PC-3 (cell line): ENCODE measurements at regions not wholly inside any gene's neighbourhood (a gene's known extent, or its start where the extent isn't known, plus 50 kb on each side); places are given as distances from the start of the nearest gene placed in this dataset.
"Not testable (repeated sequence)": the region's sequence is repeated elsewhere in the genome, so short reads cannot be mapped to it uniquely, and the experiment has no call there.

ENCODE experiments used
- ATAC-seq: fragments of 200-7000 bp; cut with Tn5 transposase; 2 replicates; pipeline ENCODE4 v1.9.1; 2020; ENCODE audit warnings: mild to moderate bottlenecking, moderate library complexity
- BruUV-seq: library from RNA; stranded (reverse); fragments of 400-500 nt; replicated peaks from 2 replicates; lab custom pipeline; 2021; lab: Mats Ljungman, UMichigan
- CTCF ChIA-PET: fragments of 300-600 bp; sonication (Branson Sonifier 250); formaldehyde crosslinking; loops from one replicate; lab custom pipeline; 2022; ENCODE audit warnings: antibody characterized with exemption; lab: Charles Lee
- POLR2A ChIA-PET: fragments of 300-600 bp; sonication (Branson Sonifier 250); formaldehyde crosslinking; loops from one replicate; lab custom pipeline; 2022; ENCODE audit warnings: antibody characterized with exemption; ENCODE audit not compliant: unreplicated experiment; lab: Charles Lee
- DNase-seq: peaks from one replicate; pipeline ENCODE4 v3.0.0-alpha.2; 2015
- H2AFZ ChIP-seq: fragments of 300-600 bp; sonication (generic); 2 replicates; pipeline ENCODE4 v1.6.0; 2016; ENCODE audit warnings: antibody characterized with exemption, low read length
- H3F3A ChIP-seq: fragments of 300-600 bp; sonication (generic); one replicate; pipeline ENCODE4 v1.6.0; 2017; ENCODE audit warnings: antibody characterized with exemption, low read length, control low read depth, mild to moderate bottlenecking; ENCODE audit not compliant: unreplicated experiment
- H3K27ac ChIP-seq: fragments of 300-600 bp; sonication (generic); 2 replicates; pipeline ENCODE4 v1.5.1; 2016; ENCODE audit warnings: mild to moderate bottlenecking, low read length
- H3K27me3 ChIP-seq: fragments of 300-600 bp; sonication (generic); 2 replicates; pipeline ENCODE4 v1.6.1; 2016; ENCODE audit warnings: low read length, mixed read lengths
- H3K36me3 ChIP-seq: fragments of 300-600 bp; sonication (generic); 2 replicates; pipeline ENCODE4 v1.6.1; 2016; ENCODE audit warnings: low read depth, mixed run types, low read length, mixed read lengths
- H3K4me1 ChIP-seq: fragments of 300-600 bp; sonication (generic); 2 replicates; pipeline ENCODE4 v1.5.1; 2016; ENCODE audit warnings: low read length; ENCODE audit not compliant: insufficient read depth
- H3K4me2 ChIP-seq: fragments of 300-600 bp; sonication (generic); 2 replicates; pipeline ENCODE4 v1.6.0; 2016; ENCODE audit warnings: low read length
- H3K4me3 ChIP-seq: fragments of 300-600 bp; sonication (generic); 2 replicates; pipeline ENCODE4 v1.5.1; 2016; ENCODE audit warnings: mild to moderate bottlenecking, low read length, mixed read lengths
- H3K79me2 ChIP-seq: fragments of 300-600 bp; sonication (generic); 2 replicates; pipeline ENCODE4 v1.6.1; 2017; ENCODE audit warnings: low read length, mixed read lengths
- H3K9ac ChIP-seq: fragments of 300-600 bp; sonication (generic); 2 replicates; pipeline ENCODE4 v1.6.0; 2016; ENCODE audit warnings: mild to moderate bottlenecking, low read length
- H3K9me2 ChIP-seq: fragments of 300-600 bp; sonication (generic); replicated peaks from 2 replicates; pipeline ENCODE4 v1.6.1; 2016; ENCODE audit warnings: mixed run types, low read length, mixed read lengths
- H3K9me3 ChIP-seq: fragments of 300-600 bp; sonication (generic); 2 replicates; pipeline ENCODE4 v1.6.1; 2016; ENCODE audit warnings: low read length, mixed read lengths
- H4K20me1 ChIP-seq: fragments of 300-600 bp; sonication (generic); 2 replicates; pipeline ENCODE4 v1.6.1; 2016; ENCODE audit warnings: low read length, mixed read lengths
- EZH2 ChIP-seq: fragments of 300-600 bp; sonication (generic); IDR thresholded peaks from one replicate; pipeline ENCODE4 v1.6.1; 2017; ENCODE audit warnings: antibody characterized with exemption, mild to moderate bottlenecking, low read length; ENCODE audit not compliant: unreplicated experiment
- EZH2phosphoT487 ChIP-seq: fragments of 300-600 bp; sonication (generic); IDR thresholded peaks from 2 replicates; pipeline ENCODE4 v1.6.1; 2018; ENCODE audit warnings: mild to moderate bottlenecking, antibody characterized with exemption, low read length, borderline replicate concordance
- intact Hi-C: fragments of 100-400 bp; cut with micrococcal nuclease; formaldehyde crosslinking; loops from 2 replicates; pipeline ENCODE4 v1.9.0; 2023
- TF ChIP-seq, protein P1 (sequence below): fragments of 300-600 bp; sonication (generic); conservative IDR thresholded peaks from 2 replicates; pipeline ENCODE4 v1.5.1; 2017; ENCODE audit warnings: antibody characterized with exemption, low read depth, mild to moderate bottlenecking, low read length

- Histone ChIP-seq H3K9me3 (no peaks in the 10 kb centered on the region), H3K4me3 (no peak overlapping the region), H3K4me1 (peaks cover 43% of the 10 kb centered on the region), H2AFZ (no peak overlapping the region), H3F3A (no peaks in the 10 kb centered on the region), H3K36me3 (no peaks in the 10 kb centered on the region), H3K9ac (no peak overlapping the region), H3K79me2 (no peaks in the 10 kb centered on the region), H3K9me2 (no peaks in the 10 kb centered on the region), H3K27ac (no peak overlapping the region), H4K20me1 (no peaks in the 10 kb centered on the region), H3K4me2 (no peak overlapping the region), H3K27me3 (no peaks in the 10 kb centered on the region)
- intact Hi-C loops: no loop called here
- no peak for ATAC-seq
- ChIA-PET POLR2A (no interaction called here), CTCF (no interaction called here)
- TF ChIP-seq EZH2phosphoT487 (no peak), EZH2 (no peak)
- TF ChIP-seq, protein P1, sequence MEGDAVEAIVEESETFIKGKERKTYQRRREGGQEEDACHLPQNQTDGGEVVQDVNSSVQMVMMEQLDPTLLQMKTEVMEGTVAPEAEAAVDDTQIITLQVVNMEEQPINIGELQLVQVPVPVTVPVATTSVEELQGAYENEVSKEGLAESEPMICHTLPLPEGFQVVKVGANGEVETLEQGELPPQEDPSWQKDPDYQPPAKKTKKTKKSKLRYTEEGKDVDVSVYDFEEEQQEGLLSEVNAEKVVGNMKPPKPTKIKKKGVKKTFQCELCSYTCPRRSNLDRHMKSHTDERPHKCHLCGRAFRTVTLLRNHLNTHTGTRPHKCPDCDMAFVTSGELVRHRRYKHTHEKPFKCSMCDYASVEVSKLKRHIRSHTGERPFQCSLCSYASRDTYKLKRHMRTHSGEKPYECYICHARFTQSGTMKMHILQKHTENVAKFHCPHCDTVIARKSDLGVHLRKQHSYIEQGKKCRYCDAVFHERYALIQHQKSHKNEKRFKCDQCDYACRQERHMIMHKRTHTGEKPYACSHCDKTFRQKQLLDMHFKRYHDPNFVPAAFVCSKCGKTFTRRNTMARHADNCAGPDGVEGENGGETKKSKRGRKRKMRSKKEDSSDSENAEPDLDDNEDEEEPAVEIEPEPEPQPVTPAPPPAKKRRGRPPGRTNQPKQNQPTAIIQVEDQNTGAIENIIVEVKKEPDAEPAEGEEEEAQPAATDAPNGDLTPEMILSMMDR: no peak
- no TSS peak for BruUV-seq
- no peak for DNase-seq
Observed at GRCh38 chr2:43067254-43068040, 159.0 kb downstream of the ZFP36L2 start.

- H3K9ac ChIP-seq, H2AFZ ChIP-seq, POLR2A ChIA-PET, H3K4me3 ChIP-seq, intact Hi-C loops, ATAC-seq, H3K36me3 ChIP-seq, H3K9me2 ChIP-seq, H3K27ac ChIP-seq, H3F3A ChIP-seq, BruUV-seq, H3K79me2 ChIP-seq, H4K20me1 ChIP-seq, H3K27me3 ChIP-seq, DNase-seq, H3K4me2 ChIP-seq, CTCF ChIA-PET, H3K9me3 ChIP-seq: not testable (repeated sequence)
- peaks cover 35% of the 10 kb centered on the region for H3K4me1 ChIP-seq
Observed at GRCh38 chr2:43066541-43067253, 159.7 kb downstream of the ZFP36L2 start.

DNA sequence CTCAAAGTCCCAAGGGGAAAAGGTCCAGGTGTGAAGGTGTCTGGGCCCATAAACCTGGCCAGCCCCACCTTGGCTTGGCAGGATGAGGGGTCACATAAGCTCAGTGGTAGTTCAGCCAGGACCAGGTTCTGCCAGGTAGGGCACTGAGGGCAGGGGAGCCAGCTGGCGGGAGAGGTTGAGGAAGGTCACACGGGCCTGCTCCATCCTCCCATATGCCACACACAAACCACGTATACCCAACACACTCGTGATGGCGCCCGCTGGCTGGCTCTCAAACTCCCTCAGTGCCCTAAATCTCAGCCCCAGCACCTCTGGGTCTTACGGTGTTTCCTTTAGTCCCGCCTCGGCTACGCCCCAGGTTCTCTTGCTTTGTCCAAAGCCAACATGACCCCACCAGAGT, 160.5 kb downstream of the ZFP36L2 start:
- Histone ChIP-seq H3F3A (no peaks in the 10 kb centered on the region), H3K27ac (no peak overlapping the region), H3K79me2 (no peaks in the 10 kb centered on the region), H3K9ac (no peak overlapping the region), H3K4me3 (no peak overlapping the region), H3K4me2 (no peak overlapping the region), H2AFZ (no peak overlapping the region), H3K4me1 (peaks cover 27% of the 10 kb centered on the region), H3K27me3 (no peaks in the 10 kb centered on the region), H3K36me3 (no peaks in the 10 kb centered on the region), H3K9me2 (no peaks in the 10 kb centered on the region), H4K20me1 (no peaks in the 10 kb centered on the region), H3K9me3 (peaks cover 4% of the 10 kb centered on the region; the same call in 1 of the 2 replicates)
- intact Hi-C loops: no loop called here
- CTCF ChIA-PET: no interaction called here
- BruUV-seq: no TSS peak
- TF ChIP-seq EZH2phosphoT487 (no peak), EZH2 (no peak)
- TF ChIP-seq, protein P1: no peak
- DNase-seq (no peak), ATAC-seq (no peak)
- POLR2A ChIA-PET: no interaction called here
